ENCODE measurements at regions not wholly inside any gene's neighbourhood (a gene's known extent, or its start where the extent isn't known, plus 50 kb on each side); places are given as distances from the start of the nearest gene placed in this dataset.

- no peak for TF ChIP-seq CTCF (IDR thresholded peaks at IDR 0.05)
- TF ChIP-seq POLR2A (IDR thresholded peaks at IDR 0.05) = no peak
Measured at GRCh38 chr13:37192956-37193355, 87.5 kb upstream of the CSNK1A1L start.

All from esophagus squamous epithelium (tissue), 4 donors.